Suprapubic skin (tissue), 4 donors: ENCODE measurements at regions not wholly inside any gene's neighbourhood (a gene's known extent, or its start where the extent isn't known, plus 50 kb on each side); places are given as distances from the start of the nearest gene placed in this dataset.
"Not testable (repeated sequence)": the region's sequence is repeated elsewhere in the genome, so short reads cannot be mapped to it uniquely, and the experiment has no call there.

Source experiments
- DNase-seq, 2 donors: peaks; one replicate each; pipeline ENCODE4 v3.0.0-alpha.2; 2019; ENCODE audit warnings: low spot score in 2 of 2
- H3K27ac ChIP-seq: fragments of 200-600 bp; sonication (generic); one replicate; pipeline ENCODE4 v1.5.1; 2019
- H3K27me3 ChIP-seq: fragments of 200-600 bp; sonication (generic); one replicate; pipeline ENCODE4 v1.5.1; 2019
- H3K36me3 ChIP-seq: fragments of 200-600 bp; sonication (generic); one replicate; pipeline ENCODE4 v1.5.1; 2019
- H3K4me1 ChIP-seq: fragments of 200-600 bp; sonication (generic); one replicate; pipeline ENCODE4 v1.5.1; 2019
- H3K4me3 ChIP-seq: fragments of 200-600 bp; sonication (generic); one replicate; pipeline ENCODE4 v1.5.1; 2019; ENCODE audit warnings: mild to moderate bottlenecking
- H3K9me3 ChIP-seq: fragments of 200-600 bp; sonication (generic); one replicate; pipeline ENCODE4 v1.5.1; 2019
- WGBS: methylation state at CpG from one replicate; pipeline ENCODE4 v1.1.5; 2018; 5-methylcytosine and 5-hydroxymethylcytosine counted together
- TF ChIP-seq, protein P1 (sequence below), 2 donors: fragments of 200-600 bp in 1 of 2; fragments of 450-650 bp in 1 of 2; sonication (generic) in 1 of 2; IDR thresholded peaks; one replicate each; pipeline ENCODE4 v1.5.1; 2016 to 2019; ENCODE audit warnings: antibody characterized with exemption in 2 of 2, mild to moderate bottlenecking in 1 of 2, moderate library complexity in 1 of 2

DNA sequence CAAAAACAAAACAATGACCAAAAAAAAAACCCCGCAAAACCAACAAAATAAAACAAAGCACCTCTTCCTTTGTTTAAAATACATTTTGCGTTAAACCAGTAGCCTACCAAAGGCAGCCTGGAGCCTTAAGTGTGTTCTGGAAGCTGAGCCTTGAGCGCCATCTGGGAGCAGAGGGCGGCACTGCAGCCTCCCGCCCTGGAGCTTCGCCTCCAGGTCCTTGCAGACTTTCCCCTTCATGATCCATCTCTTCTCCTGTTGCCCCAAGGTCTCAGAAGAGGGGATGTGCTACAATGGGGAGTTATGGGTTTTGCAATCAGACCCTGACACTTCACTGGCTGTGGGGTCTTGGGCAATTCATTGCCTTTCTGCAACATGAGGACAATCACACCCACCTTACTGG, 204.9 kb downstream of the NPIPA8 start:
- not testable (repeated sequence) for H3K27me3 ChIP-seq, H3K36me3 ChIP-seq, H3K4me1 ChIP-seq, DNase-seq, H3K27ac ChIP-seq, H3K4me3 ChIP-seq, H3K9me3 ChIP-seq
- TF ChIP-seq, protein P1, sequence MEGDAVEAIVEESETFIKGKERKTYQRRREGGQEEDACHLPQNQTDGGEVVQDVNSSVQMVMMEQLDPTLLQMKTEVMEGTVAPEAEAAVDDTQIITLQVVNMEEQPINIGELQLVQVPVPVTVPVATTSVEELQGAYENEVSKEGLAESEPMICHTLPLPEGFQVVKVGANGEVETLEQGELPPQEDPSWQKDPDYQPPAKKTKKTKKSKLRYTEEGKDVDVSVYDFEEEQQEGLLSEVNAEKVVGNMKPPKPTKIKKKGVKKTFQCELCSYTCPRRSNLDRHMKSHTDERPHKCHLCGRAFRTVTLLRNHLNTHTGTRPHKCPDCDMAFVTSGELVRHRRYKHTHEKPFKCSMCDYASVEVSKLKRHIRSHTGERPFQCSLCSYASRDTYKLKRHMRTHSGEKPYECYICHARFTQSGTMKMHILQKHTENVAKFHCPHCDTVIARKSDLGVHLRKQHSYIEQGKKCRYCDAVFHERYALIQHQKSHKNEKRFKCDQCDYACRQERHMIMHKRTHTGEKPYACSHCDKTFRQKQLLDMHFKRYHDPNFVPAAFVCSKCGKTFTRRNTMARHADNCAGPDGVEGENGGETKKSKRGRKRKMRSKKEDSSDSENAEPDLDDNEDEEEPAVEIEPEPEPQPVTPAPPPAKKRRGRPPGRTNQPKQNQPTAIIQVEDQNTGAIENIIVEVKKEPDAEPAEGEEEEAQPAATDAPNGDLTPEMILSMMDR (IDR thresholded peaks at IDR 0.05): peak in 1 of 2 donors; percentile 70
- 2% methylated on average over 6 of the region's 6 CpGs for WGBS

DNA sequence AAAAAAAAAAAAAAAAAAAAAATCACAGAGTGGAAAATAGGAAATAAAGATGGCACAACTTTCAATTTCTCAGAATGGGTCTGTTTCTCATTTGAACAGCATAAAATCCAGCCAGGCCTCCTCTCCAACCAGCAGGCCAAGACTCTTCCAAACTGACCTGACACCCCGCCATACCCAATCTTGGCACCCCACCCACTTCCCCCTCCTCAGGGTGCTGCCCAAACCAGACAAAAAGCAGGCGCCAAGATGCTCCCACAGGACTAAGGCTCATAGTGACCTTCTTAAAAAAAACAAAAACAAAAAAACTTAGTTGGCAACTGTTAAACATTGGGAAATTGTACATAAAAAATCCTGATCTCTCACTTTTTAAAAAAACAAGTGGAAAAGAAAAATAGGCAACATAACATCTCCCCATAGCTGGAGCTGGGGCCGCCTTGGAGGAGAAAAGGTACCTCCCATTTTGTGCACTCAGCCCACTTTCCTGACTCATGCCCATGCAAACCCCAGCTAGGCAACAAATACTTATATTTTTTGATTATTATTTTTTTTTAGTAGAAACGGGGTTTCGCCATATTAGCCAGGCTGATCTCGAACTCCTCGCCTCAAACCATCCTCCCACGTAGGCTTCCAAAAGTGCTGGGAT, 205.9 kb downstream of the NPIPA8 start:
- not testable (repeated sequence) for H3K27me3 ChIP-seq, H3K4me3 ChIP-seq, H3K36me3 ChIP-seq, H3K9me3 ChIP-seq, H3K27ac ChIP-seq, H3K4me1 ChIP-seq
- DNase-seq: peak in 1 of 2 donors; percentile 70
- WGBS: 65% methylated on average over 7 of the region's 8 CpGs

DNA sequence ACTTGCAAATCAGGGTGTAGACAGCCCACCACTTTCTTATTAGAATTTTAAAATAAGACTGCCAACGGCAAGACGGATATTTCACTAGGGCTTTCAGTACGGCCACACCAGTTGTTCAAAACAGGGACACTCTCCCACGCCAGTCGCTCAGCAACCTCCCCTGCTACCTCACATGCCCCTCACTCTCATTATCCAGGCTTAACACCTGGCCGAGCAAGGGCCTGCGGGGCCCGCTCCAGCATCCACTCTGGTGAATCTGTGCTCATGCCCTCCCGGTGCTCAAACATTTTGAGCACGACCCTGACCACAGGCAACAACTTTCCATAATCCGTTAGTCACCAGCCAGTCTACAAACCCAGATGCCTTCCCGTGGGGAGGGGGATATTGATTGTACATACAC, 209.5 kb downstream of the NPIPA8 start:
- not testable (repeated sequence) for H3K27ac ChIP-seq, DNase-seq, H3K27me3 ChIP-seq, H3K4me1 ChIP-seq, H3K36me3 ChIP-seq, H3K4me3 ChIP-seq, H3K9me3 ChIP-seq
- WGBS: no CpG with 5 or more reads among the region's 12 CpGs

DNA sequence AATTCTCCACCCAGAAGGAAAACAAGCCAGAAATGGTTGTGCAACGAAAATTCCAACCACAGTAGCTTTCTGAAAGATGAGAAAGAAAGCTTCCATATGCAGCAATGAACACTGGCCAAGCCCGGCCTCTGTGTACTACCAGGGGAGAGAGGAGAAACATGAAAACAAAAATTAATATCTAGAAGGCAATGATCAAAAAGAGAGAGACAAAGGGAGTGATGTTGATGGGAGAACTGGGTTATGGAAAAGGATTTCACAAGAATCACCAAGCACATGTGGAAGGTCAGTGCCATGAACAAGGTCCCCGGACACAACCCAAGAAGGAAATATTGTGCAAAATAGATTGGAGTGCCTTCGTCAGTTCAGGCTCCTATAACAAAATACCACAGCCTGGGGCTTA, 217.4 kb downstream of the NPIPA8 start:
- not testable (repeated sequence) for H3K9me3 ChIP-seq, H3K36me3 ChIP-seq, DNase-seq, H3K4me1 ChIP-seq, H3K27ac ChIP-seq, H3K4me3 ChIP-seq, H3K27me3 ChIP-seq
- WGBS: 62% methylated on average over 3 of the region's 4 CpGs

DNA sequence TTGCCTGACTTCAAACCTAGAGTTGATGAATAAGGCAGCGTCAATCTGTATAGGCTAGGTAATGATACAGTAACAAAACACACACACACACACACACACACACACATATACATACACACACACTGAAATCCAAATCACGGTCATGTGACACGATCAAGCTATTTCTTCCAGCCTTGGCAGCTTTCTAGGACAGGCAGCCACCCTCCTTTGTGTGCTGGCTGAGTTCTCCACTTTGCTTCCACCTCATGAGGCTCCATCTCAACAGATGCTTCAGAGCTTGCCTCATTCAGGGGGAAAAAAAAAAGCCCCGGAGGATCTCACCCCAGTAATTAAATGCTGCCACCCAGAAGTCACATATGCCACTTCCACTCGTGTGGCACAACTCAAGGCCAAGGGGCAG, 217.9 kb downstream of the NPIPA8 start:
- H3K36me3 ChIP-seq, H3K9me3 ChIP-seq, DNase-seq, H3K4me3 ChIP-seq, H3K4me1 ChIP-seq, H3K27me3 ChIP-seq, H3K27ac ChIP-seq: not testable (repeated sequence)
- WGBS: 60% methylated on average over 2 of the region's 5 CpGs

DNA sequence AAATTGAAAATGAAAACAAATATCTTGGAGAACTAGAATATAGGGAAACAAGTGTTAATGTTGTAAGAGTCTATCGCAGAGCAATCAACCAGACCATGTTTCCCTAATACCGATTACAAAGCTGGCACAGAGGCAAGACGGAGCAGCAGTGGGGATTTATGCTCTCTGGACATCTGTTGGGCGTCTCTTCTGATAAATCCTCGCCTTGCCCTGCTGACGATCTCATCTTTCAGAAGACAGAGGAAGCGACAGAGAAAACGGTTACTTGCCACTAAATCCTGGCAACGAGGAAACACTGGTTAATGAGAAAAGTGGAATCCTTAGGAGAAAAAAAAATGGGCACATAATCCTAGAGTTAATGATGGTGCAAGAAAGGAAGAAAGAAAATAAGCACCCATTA, 218.5 kb downstream of the NPIPA8 start:
- not testable (repeated sequence) for H3K9me3 ChIP-seq, H3K27me3 ChIP-seq, H3K27ac ChIP-seq, H3K4me3 ChIP-seq, DNase-seq, H3K36me3 ChIP-seq, H3K4me1 ChIP-seq
- WGBS: 51% methylated on average over 7 of the region's 9 CpGs

DNA sequence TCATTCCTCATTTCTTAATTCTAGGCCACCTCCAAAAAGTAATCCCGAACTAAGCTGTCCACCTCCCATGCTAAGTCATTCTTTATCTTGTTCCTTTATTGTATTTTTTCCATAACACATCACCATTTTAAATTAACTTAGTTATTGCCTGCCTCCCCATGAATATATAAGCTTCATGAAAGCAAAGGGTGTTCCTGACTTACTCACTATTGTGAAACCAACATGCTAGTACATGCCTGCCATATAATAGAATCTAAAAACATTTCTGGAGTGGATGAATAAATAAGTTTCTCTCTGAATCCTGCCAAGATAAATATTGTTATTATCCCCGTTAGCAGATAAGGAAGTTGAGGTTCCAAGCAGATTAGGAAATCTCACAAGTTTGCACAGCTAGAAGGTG, 232.1 kb downstream of the NPIPA8 start:
- H3K4me3 ChIP-seq, H3K9me3 ChIP-seq, H3K4me1 ChIP-seq, DNase-seq, H3K27me3 ChIP-seq, H3K27ac ChIP-seq, H3K36me3 ChIP-seq: not testable (repeated sequence)
- WGBS: 46% methylated on average over 2 of the region's 2 CpGs

DNA sequence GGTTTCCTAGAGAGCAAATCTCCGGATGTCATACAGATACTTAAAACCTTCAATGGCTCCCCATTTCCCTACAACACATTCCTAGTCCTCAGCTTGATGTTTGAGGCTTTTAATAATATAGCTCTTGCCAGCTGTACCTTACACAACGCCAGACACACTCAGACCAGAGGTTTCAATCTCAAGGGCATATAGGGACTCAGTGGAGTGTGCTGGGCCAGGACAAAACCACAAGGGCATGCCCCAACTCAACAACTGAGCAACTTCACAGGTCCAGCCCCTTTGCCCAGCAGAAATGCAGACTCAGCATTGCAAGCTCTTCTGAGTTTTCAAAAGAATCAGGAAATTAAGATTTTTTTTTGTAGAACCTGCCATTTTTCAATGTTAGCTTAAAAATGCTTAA, 235.5 kb downstream of the NPIPA8 start:
- no CpG with 5 or more reads among the region's 2 CpGs for WGBS
- DNase-seq, H3K27me3 ChIP-seq, H3K4me3 ChIP-seq, H3K9me3 ChIP-seq, H3K27ac ChIP-seq, H3K36me3 ChIP-seq, H3K4me1 ChIP-seq: not testable (repeated sequence)

DNA sequence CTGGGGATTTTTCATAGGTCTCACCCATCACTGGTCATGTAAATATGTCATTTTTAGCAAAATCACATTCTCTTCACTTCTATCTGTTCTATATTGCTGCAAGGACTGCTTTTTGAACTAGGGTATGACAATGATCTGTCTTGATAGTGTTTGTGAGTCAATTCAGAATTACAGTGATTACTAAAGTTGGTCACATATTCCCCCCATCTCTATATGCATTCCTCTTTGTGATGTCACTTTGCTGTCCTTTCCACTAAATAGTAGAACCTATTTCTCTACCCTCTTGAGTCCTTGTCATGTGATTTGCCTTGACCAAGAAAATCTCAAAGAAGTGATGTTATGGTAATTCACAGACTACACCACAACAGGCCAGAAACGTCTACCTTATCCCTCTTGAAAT, 243.9 kb downstream of the NPIPA8 start:
- H3K4me1 ChIP-seq, H3K36me3 ChIP-seq: not testable (repeated sequence)
- WGBS: 60% methylated on average over 1 of the region's 1 CpG

DNA sequence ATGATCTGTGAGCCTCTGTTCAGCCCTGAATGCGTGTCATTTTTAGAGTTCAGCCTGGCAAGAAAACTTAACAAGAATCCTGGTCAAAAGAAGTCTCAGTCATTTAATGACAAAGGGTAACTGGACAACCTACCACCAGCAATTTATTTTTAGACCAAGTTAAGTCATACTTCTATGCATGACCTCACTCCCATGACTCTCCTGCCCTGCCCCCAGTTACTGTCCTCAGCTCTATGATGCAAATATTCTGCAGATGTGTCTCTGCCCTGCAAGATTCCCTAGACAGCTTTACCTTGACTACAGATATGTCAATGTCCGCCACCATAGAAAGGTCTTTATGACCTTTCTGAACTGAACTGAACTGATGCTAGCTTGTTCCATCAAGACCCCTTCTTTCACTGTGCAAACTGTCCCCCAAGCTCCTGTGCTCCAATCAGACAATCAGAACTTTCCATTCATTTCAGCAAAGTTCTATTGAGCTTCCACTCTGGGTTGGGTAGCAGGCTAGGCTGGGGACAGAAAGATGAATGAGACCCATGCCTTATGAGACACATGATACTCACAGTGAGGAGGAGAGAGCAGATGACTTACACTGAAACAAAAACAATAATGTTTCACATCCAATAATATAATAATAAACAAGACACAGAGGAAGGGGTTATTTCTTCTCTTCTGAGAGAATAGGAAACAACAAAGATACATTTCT, 255.7 kb downstream of the NPIPA8 start:
- H3K27me3 ChIP-seq, H3K9me3 ChIP-seq, H3K4me1 ChIP-seq, H3K4me3 ChIP-seq, DNase-seq, H3K27ac ChIP-seq, H3K36me3 ChIP-seq: not testable (repeated sequence)
- 92% methylated on average over 1 of the region's 2 CpGs for WGBS

More for the DNA sequence above, 243.9 kb downstream of the NPIPA8 start:
- DNase-seq, H3K27ac ChIP-seq, H3K27me3 ChIP-seq, H3K4me3 ChIP-seq, H3K9me3 ChIP-seq: not testable (repeated sequence)

DNA sequence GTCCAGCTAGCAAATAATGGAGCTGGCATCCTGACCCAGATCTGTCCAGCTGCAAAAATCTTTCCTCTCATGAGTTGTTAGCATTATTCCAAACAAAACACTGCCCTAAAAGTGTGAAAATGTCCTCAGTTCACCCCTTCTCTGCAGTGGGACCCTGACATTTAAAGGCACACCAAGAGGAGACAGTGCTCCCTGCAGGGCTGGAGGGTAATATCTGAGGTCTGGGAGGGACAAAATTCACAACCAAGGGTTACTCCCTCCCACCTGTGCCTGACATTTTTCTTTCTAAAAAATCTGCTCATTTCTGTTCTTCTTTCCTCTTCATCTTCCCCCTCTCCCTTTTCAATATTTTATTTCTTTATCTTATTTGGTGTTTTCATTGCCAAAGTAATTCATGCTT, 258.6 kb downstream of the NPIPA8 start:
- not testable (repeated sequence) for H3K4me3 ChIP-seq, DNase-seq, H3K9me3 ChIP-seq, H3K4me1 ChIP-seq, H3K27ac ChIP-seq, H3K27me3 ChIP-seq, H3K36me3 ChIP-seq
